ENCODE measurements at regions not wholly inside any gene's neighbourhood (a gene's known extent, or its start where the extent isn't known, plus 50 kb on each side); places are given as distances from the start of the nearest gene placed in this dataset.

- no peak for TF ChIP-seq POLR2A (IDR thresholded peaks at IDR 0.05)
- TF ChIP-seq CTCF (IDR thresholded peaks at IDR 0.05 in 4 of 5, conservative IDR thresholded peaks at IDR 0.05 in 1 of 5): no peak
Measured at GRCh38 chr3:117161816-117162215, 452.2 kb downstream of the TUSC7 start.

All from gastrocnemius medialis (tissue), 4 donors.